Activated T-helper 2 cell treated with anti-CD3 and anti-CD28 coated beads, Interferon-gamma antibody, Interleukin-2, Interleukin-4, amounts not matched to agents 10 μg/mL and 5 μg/mL and 100 μg/mL, durations not matched to agents 14 hours and 24 hours and 36 hours (primary cell): ENCODE measurements at regions not wholly inside any gene's neighbourhood (a gene's known extent, or its start where the extent isn't known, plus 50 kb on each side); places are given as distances from the start of the nearest gene placed in this dataset.

Experiments
- DNase-seq: peaks from one replicate; pipeline ENCODE4 v3.0.0; 2021; ENCODE audit warnings: low spot score
- H3K27ac Mint-ChIP-seq: one replicate; pipeline ENCODE4 v1.8.0; 2021; ENCODE audit warnings: mixed read lengths
- H3K27me3 Mint-ChIP-seq: one replicate; pipeline ENCODE4 v1.8.0; 2021; ENCODE audit warnings: low read depth, mixed read lengths
- H3K36me3 Mint-ChIP-seq: one replicate; pipeline ENCODE4 v1.8.0; 2021; ENCODE audit warnings: low read depth, mixed read lengths
- H3K4me1 Mint-ChIP-seq: one replicate; pipeline ENCODE4 v1.8.0; 2021; ENCODE audit warnings: low read depth, mixed read lengths
- H3K4me3 Mint-ChIP-seq: one replicate; pipeline ENCODE4 v1.8.0; 2021; ENCODE audit warnings: low read depth, mild to moderate bottlenecking, moderate library complexity, mixed read lengths
- H3K9me3 Mint-ChIP-seq: one replicate; pipeline ENCODE4 v1.8.0; 2021; ENCODE audit warnings: mixed read lengths
- intact Hi-C: fragments of 100-400 bp; cut with micrococcal nuclease; formaldehyde crosslinking; loops from one replicate; pipeline ENCODE4 v1.15.1; 2023

DNA sequence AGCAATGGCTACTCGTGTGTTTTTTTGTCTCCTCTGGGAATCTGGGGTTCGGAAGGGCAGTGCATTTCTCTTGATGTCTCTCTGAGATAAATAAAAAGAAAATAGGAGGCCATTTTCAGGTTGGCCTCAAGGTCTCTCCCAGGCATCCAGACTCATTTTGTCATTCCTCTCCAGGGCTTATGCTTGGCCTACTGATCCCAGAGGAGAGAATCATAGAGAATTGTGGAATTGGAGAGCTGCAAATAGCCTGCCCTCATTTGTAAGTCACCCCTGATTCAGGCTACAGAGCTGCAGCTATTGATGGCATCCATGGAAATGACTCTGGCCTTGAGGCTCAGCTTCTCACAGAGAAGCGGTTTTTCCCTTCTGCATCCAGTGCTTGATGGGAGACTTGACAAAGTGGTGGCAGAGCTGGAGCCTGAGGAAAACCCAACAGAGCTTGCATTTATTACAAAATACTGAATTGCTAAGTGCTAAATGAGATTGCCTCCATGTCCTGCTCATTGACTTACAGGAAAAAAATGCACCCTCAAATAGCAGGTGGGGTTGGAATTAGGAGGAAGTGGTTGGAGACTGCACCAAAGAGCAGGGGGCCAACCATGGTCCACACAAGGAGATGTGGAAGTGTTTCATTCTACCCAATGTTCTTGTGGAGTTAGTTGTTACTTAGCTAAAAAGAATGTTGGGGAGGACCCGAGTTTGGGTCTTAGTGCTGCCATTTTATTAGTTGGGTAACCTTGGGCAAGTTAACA, 140.4 kb downstream of the S1PR1 start:
- Mint-ChIP-seq H3K4me3 (no peak overlapping the region), H3K36me3 (peaks cover 6% of the 10 kb centered on the region)
- no peak for DNase-seq

DNA sequence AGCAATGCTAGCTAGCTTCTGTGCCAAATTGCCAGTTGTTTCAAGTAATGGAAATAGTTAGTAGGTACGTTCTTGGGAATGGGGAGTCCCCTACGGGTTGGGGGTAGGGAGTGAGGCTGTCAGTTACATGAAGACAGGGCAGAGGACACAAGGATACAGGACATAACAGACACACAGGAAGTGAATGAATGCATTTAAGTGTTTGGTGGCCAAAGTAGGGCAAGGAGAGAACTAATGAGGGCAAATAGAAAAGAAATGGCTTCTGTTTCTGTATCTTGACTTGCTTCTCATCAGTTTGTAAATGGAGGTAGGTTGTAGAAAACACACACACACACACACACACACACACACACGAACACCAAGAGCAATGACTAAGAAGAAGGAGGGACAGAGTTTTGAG, 142.2 kb downstream of the S1PR1 start:
- intact Hi-C loops, result loop anchor here (10.0 kb wide), 1 partner anchor 924 kb away; no protein-coding TSS in a partner anchor

More for the DNA sequence above, 140.4 kb downstream of the S1PR1 start:
- intact Hi-C loops, result loop anchor here (10.0 kb wide), 1 partner anchor 922 kb away; no protein-coding TSS in a partner anchor
- no peak overlapping the region for H3K27ac Mint-ChIP-seq
- H3K4me1 Mint-ChIP-seq, result peaks cover 26% of the 10 kb centered on the region
- peaks cover 23% of the 10 kb centered on the region for H3K27me3 Mint-ChIP-seq
- H3K9me3 Mint-ChIP-seq, result peaks cover 12% of the 10 kb centered on the region

DNA sequence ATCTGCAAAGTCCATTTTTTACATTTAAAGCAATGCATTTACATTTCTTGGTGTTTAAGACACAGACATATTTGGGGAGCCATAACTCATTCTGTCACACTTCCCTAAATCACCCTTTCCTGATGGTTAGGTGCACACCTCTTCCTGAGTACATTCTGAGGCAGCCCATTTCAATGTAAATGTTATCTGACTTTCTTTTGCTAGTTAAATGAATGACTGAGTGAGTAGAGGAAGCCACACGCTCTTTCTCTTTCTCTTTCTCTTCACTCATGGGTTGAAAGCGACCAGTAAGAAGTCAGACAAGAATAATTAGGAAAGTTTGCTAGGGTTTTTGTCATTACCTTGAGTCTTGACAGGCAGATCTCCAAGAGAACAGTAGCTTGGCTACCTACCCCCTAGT, 143.1 kb downstream of the S1PR1 start:
- Mint-ChIP-seq H3K4me3 (no peak overlapping the region), H3K27ac (no peak overlapping the region), H3K36me3 (no peaks in the 10 kb centered on the region), H3K9me3 (no peaks in the 10 kb centered on the region), H3K27me3 (peaks cover 14% of the 10 kb centered on the region), H3K4me1 (peaks cover 22% of the 10 kb centered on the region)
- intact Hi-C loops, result loop anchor here (1.0 to 10.0 kb wide), 2 partner anchors 9 to 925 kb away; no protein-coding TSS in a partner anchor
- no peak for DNase-seq

More for the DNA sequence above, 142.2 kb downstream of the S1PR1 start:
- H3K36me3 Mint-ChIP-seq, result no peaks in the 10 kb centered on the region
- H3K4me3 Mint-ChIP-seq, result no peak overlapping the region
- peaks cover 15% of the 10 kb centered on the region for H3K27me3 Mint-ChIP-seq
- no peak for DNase-seq
- H3K27ac Mint-ChIP-seq, result no peak overlapping the region
- H3K9me3 Mint-ChIP-seq, result no peaks in the 10 kb centered on the region
- peaks cover 22% of the 10 kb centered on the region for H3K4me1 Mint-ChIP-seq

DNA sequence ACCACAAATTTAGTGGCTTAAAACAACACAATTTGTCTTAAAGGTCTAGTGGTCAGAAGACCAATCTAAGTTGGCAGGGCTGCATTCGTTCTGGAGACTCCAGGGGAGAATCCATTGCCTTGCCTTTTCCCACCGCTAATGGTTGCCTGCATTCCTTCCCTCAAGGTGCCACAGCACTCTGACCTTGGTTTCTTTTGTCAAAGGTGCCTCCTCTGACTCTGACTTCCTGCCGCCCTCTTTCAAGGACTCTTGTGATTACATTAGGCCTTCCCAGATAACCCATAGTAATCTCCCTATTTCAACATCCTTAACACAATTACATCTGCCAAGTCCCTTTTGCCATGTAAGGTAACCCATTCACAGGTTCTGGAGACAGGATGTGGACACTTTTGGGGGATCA, 145.3 kb downstream of the S1PR1 start:
- H3K27ac Mint-ChIP-seq, result no peak overlapping the region
- intact Hi-C loops, result no loop called here
- peaks cover 8% of the 10 kb centered on the region for H3K9me3 Mint-ChIP-seq
- H3K4me3 Mint-ChIP-seq, result no peak overlapping the region
- H3K4me1 Mint-ChIP-seq, result peaks cover 21% of the 10 kb centered on the region
- H3K27me3 Mint-ChIP-seq, result peaks cover 8% of the 10 kb centered on the region
- no peaks in the 10 kb centered on the region for H3K36me3 Mint-ChIP-seq
- DNase-seq, result no peak

DNA sequence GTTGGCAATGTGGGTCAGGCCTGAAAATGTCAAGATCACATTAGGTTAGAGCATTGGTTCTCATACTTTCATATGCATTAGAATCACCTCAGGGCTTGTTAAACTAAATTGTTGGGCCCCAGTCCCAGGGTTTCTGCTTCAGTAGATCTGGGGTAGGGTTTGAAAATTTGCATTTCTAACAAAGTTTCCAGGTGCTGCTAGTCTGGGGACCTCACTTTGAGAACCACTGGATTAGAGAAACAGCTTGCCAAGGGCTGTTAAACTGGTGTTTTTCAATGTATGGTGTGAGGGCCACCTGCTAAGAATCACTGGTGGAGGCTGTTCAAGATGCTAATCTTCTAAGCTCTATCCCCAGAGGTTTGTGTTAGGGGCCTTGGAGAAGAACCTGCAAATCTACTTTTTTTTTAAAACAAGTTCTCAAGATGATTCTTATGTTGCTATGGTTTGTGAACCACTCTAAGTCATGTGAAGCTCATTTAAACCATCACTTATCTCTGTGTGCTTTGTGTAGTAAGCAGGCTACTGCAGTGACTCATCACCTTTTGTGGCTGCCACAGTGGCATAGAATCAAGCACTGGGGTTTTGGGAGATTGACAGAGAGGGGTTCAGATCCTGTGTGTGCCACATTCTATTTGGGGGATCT, 152.2 kb downstream of the S1PR1 start:
- Mint-ChIP-seq H3K27ac (no peak overlapping the region), H3K4me1 (peaks cover 16% of the 10 kb centered on the region), H3K36me3 (no peaks in the 10 kb centered on the region), H3K27me3 (peaks cover 8% of the 10 kb centered on the region), H3K9me3 (peaks cover 11% of the 10 kb centered on the region), H3K4me3 (no peak overlapping the region)
- intact Hi-C loops, result loop anchor here (1.0 kb wide), 1 partner anchor 63 kb away; no protein-coding TSS in a partner anchor
- DNase-seq, result peak; percentile 20

DNA sequence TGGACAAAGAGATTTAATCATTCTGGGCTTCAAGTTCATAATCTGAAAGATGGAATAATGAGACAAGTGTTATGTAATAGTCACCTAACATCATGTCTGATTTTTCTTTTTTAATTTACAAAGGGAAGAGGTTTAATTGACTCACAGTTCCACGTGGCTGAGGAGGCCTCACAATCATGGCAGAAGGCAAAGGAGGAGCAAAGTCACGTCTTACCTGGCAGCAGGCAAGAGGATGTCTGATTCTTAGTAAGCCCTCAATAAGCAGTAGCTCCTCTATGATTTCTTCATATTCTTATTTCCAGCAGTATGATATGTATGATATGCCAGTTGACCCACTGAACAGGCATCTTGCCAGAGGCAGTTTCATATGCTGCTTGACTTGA, 152.7 kb downstream of the S1PR1 start:
- Mint-ChIP-seq H3K9me3 (peaks cover 11% of the 10 kb centered on the region), H3K27me3 (peaks cover 11% of the 10 kb centered on the region), H3K4me3 (no peak overlapping the region), H3K36me3 (no peaks in the 10 kb centered on the region), H3K27ac (no peak overlapping the region), H3K4me1 (peaks cover 16% of the 10 kb centered on the region)
- intact Hi-C loops, result loop anchor here (1.0 kb wide), 1 partner anchor 63 kb away; no protein-coding TSS in a partner anchor
- DNase-seq, result no peak

DNA sequence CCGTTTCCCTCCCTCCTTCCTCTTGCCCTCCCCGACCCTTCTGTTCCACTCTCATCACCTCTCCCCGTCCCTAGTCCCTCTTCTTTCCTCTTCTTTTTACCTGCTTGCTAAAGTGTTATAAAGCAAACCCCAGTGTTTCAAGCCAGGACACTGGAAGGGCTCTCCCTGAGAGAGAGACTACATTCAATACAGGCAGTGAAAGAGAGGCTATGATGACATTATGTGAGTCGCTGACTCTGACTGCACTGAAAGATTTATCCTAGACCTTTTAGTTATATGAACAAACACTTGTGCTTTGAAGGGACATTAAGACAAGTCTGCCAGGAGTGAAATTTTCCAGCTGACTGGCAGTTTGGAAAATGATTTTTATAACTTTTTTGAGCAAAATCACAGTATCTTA, 155.7 kb downstream of the S1PR1 start:
- Mint-ChIP-seq H3K27me3 (peaks cover 25% of the 10 kb centered on the region), H3K4me3 (no peak overlapping the region), H3K4me1 (peaks cover 16% of the 10 kb centered on the region), H3K36me3 (no peaks in the 10 kb centered on the region), H3K9me3 (peaks cover 3% of the 10 kb centered on the region), H3K27ac (no peak overlapping the region)
- intact Hi-C loops, result no loop called here
- no peak for DNase-seq

DNA sequence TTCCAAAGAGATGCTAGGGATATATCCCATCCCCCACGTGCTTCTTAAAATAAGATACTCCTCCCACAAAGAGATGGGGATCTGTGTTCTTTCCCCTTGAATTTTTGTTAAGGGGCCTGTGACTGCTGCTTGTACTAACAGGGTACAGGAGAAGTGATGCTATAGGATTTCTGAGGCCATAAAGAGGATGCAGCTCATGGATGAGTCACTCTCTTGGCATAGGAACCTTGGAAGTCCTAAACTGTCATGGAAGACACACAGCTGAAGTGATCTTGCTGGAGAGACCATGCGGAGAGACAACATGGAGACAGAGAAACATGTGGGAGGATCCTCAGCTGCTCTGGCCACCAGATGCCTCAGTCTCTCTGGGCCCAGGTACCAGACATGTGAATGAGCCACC, 157.2 kb downstream of the S1PR1 start:
- Mint-ChIP-seq H3K27ac (no peak overlapping the region), H3K4me1 (peaks cover 7% of the 10 kb centered on the region), H3K36me3 (no peaks in the 10 kb centered on the region), H3K27me3 (peaks cover 33% of the 10 kb centered on the region), H3K9me3 (peaks cover 3% of the 10 kb centered on the region), H3K4me3 (no peak overlapping the region)
- no peak for DNase-seq
- intact Hi-C loops, result no loop called here

DNA sequence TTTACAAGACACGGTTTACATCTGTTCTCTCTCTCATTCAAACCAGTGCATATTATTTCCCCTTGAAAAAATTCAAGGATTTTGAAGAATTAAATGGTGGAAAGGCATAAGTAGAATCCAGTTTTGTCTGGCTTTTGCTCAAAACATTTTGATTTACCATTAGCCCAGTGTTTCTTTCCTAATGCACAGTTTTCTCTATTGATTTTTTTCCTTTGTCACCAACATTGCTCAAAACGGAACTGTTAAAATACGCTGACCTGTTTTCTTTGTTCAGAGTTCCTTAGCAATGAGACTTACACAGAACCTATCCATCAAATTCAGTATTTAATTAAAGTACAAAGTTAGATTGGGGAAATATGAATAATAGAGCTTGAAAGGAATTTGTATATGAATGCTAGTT, 162.4 kb downstream of the S1PR1 start:
- H3K36me3 Mint-ChIP-seq, result no peaks in the 10 kb centered on the region
- H3K9me3 Mint-ChIP-seq, result no peaks in the 10 kb centered on the region
- peaks cover 39% of the 10 kb centered on the region for H3K27me3 Mint-ChIP-seq
- H3K4me1 Mint-ChIP-seq, result no peaks in the 10 kb centered on the region
- no peak overlapping the region for H3K4me3 Mint-ChIP-seq
- DNase-seq, result no peak
- no peak overlapping the region for H3K27ac Mint-ChIP-seq
- intact Hi-C loops, result no loop called here

DNA sequence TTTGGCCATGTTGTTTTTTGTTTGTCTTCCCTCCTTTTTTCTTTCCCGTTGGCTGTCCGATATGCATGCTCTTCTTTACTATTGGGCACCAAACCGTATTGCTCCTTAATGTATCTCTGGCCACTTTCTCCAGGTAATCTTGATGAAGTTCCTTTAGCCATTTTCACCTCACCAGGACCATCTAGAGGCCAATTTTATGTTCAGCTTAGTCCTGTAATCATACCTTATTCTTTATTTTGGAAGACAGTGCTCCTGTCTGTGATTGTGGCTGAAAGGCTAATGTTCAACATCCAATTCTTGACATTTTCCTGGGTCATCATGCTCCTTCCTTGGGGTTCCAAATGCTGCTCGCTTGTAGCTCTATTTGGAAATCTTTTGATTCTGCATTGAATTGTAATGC, 169.5 kb downstream of the S1PR1 start:
- Mint-ChIP-seq H3K4me1 (peaks cover 5% of the 10 kb centered on the region), H3K36me3 (no peaks in the 10 kb centered on the region), H3K9me3 (no peaks in the 10 kb centered on the region), H3K27me3 (peaks cover 35% of the 10 kb centered on the region), H3K27ac (no peak overlapping the region), H3K4me3 (no peak overlapping the region)
- no peak for DNase-seq
- intact Hi-C loops, result no loop called here

DNA sequence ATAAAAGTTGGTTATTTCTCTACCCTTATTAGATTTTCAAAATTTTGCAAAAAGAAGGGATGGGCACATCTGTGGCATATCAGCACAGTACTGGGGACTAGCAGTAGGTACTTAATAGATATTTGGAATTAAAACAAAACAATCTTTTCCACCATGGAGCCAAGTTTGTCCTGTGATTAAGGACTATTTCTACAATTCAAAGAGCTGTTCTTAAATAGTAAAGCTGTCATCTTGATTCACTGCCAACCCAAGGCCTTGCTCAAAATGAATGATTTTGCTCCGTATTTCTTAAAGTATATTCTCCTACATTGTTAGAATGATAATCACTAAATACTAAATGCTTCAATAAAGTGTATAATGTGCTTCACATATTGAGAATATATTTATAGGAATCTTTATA, 169.9 kb downstream of the S1PR1 start:
- no peak overlapping the region for H3K27ac Mint-ChIP-seq
- intact Hi-C loops, result no loop called here
- H3K4me3 Mint-ChIP-seq, result no peak overlapping the region
- DNase-seq, result no peak
- H3K27me3 Mint-ChIP-seq, result peaks cover 39% of the 10 kb centered on the region
- H3K4me1 Mint-ChIP-seq, result peaks cover 5% of the 10 kb centered on the region
- no peaks in the 10 kb centered on the region for H3K36me3 Mint-ChIP-seq
- H3K9me3 Mint-ChIP-seq, result no peaks in the 10 kb centered on the region

DNA sequence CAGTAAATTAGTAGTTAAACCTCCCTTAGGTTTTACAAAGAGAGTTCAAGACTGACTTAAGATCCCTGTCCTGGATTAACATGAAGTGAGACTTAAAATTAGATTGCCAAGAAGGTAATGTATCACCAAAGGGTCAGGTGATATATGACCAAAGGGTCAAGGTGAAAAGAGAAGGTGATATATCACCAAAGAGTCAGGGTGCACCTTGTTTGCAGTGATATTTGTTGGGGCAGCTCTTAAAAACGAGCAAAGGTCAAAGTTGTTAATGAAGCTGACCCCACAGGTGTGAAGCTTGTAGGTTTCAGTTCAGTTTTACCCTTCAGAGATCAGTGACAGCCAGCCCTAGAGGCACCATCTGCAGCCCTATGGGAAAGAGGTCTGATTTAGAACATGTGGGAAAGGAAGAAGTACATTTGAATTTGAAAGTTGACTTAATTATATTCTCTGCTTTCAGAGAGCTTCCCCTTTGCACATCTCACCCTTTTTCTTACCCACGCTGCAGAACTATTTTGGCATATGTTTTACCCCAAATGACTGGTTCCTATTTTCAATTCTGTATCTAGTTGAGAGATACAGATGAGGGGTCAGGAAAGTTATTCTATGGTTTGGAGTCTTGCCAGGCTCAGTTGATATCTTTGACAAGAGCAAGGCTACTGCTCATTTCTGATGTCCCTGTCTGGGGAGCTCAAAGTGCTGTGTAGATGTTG, 170.8 kb downstream of the S1PR1 start:
- no peaks in the 10 kb centered on the region for H3K9me3 Mint-ChIP-seq
- H3K4me1 Mint-ChIP-seq, result peaks cover 5% of the 10 kb centered on the region
- peaks cover 45% of the 10 kb centered on the region for H3K27me3 Mint-ChIP-seq
- no peak for DNase-seq
- H3K36me3 Mint-ChIP-seq, result no peaks in the 10 kb centered on the region
- no peak overlapping the region for H3K4me3 Mint-ChIP-seq
- H3K27ac Mint-ChIP-seq, result no peak overlapping the region
- intact Hi-C loops, result no loop called here
